HG02610 (cell line): ENCODE measurements at regions not wholly inside any gene's neighbourhood (a gene's known extent, or its start where the extent isn't known, plus 50 kb on each side); places are given as distances from the start of the nearest gene placed in this dataset.

Source experiments
- ATAC-seq: cut with Tn5 transposase; IDR thresholded peaks from one replicate; pipeline ENCODE4 v1.9.1; 2021; ENCODE audit warnings: mild to moderate bottlenecking, moderate library complexity; ENCODE audit not compliant: unreplicated experiment

DNA sequence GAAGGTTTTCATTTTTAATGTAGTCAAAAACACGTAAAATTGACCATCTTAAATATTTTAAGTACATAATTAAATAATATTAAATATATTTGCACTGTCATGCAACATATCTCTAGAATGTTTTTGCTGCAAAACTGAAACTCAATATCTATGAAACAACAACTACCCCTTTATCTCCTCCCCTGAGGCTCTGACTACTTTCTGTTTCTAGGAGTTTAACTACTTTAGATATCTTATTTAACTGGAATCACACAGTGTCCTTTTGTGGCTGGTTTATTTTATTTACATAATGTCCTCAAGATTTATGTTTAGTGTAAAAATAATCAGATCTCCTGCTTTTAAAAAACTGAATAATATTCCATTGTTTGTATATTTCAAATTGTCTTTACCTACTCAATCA is 2003.9 kb downstream of the TP53TG3F start:
- ATAC-seq = no peak

DNA sequence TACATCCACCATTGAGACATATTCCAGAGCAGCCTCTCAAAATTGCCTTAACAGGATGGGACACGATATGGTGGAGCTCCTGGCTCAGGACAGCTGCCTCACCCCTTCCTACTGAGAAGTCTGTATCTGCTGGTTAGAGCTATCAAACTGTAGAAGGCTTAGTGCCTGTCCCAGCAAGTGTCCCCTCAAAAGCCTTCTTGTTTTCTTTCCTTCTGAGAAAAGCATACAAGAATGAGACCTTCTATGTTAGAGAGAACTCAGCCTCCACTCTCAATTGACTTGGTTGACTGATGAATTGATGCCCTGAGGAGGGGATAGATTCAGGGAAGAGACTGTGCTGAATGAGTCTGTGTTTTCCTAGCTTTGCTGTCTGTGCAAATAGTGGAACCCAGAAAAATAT is 2020.9 kb downstream of the TP53TG3F start:
- ATAC-seq = no peak

DNA sequence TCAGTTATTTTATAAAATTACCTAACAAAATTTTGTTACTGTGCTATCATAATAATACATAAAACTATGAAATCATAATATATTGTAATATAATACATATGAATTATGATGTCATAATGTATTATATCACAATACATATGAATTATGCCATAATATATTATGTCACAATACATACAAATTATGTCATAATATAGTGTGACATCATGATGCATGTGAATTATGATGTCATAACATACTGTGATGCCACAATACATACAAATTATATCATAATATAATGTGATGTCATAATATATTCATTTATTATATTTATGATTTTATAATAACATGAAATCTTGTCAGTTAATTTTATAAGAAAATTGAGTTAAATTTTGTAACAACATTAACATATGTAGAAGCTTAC is 2021.6 kb downstream of the TP53TG3F start:
- no peak for ATAC-seq

DNA sequence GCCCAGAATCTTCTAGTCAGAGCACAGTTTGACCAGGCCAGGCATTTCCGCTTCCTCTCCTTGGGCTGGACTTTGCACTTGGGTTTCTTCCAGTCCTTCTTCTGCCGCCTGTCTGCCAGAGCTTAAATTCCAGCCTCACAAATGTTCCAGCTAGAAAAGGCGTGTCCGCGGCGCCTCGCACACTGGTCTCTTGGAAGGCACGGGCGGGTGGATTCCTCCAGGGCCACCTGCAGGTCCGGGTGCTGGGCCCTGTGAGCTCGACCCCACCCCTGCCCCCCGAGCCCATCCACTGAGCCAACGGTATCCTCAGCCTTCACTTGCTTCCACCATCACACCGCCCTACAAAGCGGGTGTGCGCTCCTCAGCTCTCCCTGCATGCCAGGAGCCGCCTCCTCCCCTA is 2026.5 kb downstream of the TP53TG3F start:
- no peak for ATAC-seq

DNA sequence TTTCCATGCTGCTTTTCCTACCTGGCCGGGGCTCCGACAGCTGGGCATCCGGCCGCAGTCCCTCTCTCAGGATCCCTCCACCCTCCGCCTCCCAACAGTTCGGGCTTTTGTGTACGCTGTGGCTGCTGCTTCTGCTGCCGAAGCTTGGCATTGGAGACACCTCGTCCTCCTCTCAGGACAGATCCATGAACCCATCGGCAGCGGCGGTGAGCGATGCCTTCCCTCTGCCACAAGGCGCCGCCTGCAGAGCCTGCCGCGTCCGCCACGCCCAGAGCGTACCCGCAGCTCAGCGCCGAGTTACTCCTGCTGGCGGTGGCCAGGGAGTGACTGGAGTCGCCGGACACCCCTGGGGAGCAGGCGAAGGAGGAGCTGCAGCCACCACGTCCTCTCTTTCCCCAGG is 2032.8 kb downstream of the TP53TG3F start:
- no peak for ATAC-seq

DNA sequence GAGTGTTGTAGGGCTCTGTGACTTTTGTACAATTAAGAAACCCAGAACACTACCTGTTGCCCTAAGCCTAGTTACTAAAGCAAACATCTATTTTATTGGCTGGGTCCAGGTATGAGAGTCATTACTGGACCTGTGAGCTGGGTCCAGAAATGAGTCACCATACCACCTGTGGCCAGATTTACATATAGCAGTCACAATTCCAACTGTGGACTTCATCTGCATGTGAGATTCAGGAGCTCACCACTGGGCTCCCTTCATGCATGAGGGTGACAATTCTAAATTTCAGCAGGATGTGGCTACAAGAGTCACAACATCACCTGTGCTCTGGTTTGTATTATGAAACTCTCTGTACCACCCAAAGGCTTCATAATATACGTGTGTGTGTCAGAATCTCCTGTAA is 2038.0 kb downstream of the TP53TG3F start:
- ATAC-seq = no peak

DNA sequence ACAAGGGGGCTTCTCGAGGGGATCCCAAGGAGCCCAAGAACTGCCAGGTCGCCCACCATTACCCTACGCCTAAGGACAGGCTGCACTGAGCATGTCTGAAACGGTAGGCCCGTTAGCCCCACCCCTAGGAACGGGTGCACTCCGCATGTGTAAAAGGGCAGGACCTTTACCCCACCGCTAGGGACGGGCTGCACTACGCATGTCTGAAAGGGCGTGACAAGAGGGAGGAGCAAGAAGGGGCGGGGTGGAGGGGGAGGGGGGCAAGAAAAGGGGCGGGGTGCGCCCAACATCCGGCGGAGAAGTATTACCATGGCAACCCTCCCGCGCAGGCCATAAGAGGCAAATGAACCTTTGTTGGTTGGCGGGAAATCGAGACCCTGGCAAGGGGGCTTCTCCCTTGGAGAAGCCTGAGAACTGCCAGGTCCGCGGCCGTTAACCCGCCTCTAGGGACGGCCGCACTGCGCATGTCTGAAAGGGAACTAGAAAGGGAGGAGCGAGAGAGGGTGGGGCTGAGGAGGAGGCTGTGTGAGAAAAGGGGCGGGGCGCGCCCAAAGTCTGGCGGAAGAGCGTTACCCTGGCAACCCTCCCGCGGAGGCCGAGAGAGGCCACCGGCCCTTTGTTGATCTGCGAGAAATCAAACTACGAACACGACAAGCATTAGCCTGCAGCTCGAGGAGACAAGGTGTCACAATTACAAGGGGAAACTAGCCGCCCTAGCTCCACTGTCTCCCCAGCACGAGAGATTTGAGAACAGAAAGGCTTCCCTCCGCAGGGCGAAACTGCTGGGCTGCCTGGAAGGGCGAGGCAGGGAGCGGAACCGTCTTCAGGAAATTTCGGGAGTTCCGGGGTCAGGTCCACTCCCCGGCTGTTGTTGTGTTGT is 2046.8 kb downstream of the TP53TG3F start:
- ATAC-seq = no peak

DNA sequence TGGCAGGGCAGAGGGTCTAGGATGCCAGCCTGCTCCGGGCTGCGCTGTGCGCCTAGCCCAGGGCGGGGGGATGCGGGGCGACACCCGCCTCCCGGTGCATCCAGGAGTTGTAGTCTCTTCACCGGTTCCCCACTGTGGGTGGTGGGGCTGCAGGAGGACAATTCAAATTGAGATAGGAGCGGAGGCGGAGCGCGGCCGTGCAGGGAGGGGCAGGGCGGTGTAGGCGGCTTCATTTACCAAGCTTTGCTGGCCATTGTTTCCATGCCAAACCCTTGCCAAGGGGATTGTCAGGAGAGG is 2047.4 kb downstream of the TP53TG3F start:
- ATAC-seq = no peak

DNA sequence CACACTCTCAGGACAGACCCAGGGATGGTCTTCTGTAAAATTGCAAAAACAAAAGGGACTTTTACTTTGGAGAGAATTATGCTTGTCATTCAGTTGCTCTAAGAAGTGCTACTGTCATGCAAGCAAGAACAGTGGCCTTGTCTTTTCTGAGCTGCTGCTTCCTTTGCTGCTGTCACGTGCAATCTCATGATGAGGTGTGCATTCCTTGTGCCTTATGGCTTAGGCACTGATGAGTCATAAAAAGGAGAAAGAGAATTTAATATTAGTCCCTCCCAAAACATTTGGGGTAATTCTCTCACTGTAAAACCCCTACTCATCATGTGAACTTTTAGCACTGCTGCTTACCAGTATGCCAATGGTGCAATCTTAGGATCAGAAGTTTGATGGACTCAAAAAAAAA is 2051.3 kb downstream of the TP53TG3F start:
- no peak for ATAC-seq

DNA sequence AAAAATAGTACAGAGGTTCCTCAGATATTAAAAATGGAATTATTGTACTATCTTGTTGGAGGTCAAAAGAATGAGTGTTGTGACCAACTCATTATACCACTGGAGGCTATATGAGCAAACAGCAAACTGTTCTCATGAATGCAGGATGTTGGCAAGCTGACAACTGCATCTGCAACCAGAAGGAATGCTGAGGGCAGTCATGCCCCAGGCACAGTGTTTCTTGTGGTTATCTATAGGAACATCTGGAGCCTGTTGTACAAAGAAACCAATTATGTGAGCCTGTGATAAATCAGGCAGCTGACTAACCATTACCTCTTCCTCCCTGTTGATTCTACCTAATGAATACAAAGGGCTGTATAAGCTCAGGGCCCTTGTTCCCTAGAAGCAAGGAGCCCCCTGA is 2057.1 kb downstream of the TP53TG3F start:
- ATAC-seq = no peak

DNA sequence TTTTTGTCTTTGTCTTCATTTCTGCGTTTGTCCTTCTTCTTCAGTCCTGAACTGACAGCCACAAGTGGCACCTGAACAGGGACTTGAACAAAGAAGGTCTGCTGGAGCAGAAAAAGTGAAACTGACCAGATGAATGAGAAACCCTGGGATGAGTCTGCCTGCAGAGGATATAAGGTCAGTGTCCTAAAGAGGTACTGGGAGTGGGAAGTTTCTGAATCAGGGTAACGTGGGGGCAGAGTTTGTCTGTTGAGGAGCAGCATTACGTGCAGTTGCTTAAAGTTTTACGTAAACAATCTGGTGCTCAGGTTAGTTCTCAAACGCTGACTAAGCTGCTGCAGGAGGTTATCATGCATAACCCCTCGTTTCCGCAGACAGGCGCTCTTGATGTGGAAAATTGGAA is 2057.6 kb downstream of the TP53TG3F start:
- no peak for ATAC-seq

DNA sequence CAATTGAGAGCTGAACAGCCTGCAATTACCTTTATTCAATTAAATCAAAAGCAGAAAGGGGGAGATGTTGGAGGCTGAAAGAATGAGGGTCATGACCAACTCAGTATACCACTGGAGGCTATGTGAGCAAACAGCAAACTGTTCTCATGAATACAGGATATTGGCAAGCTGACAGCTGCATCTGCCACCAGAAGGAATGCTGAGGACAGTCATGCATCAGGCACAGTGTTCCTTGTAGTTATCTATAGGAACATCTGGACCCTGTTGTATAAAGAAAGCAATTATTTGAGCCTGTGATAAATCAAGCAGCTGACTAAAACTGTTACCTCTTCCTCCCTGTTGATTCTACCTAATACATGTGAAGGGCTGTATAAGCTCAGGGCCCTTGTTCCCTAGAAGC is 2064.6 kb downstream of the TP53TG3F start:
- no peak for ATAC-seq

DNA sequence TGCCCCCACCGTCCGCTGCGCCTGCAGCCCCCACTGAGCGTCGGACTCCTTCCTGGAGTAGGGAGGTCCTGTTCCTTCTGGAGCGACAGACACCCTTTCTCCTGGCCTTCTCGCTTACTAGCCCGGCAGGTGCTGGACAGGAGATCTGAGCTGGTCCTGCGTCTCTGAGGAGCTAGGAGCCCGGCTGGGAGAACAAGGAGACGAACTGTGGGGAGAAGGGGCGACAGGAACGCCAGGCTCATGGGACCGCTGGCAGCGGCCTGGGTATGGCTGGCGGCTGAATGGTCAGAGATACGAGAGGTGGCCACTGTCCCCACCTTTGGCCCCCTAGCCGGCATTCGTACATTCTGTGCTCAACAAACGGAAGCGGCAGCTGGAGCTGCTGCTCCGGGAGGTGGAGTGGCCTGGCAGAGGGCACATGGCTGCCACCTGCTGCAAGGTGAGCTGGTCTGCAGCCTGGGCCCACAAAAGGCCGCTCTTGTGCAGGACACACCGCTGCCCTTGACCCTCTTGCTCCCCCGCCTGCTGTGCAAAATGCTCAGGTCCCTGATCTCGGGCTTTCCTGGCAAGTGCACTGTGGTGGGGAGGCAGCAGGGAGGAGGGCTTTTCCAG is 2066.7 kb downstream of the TP53TG3F start:
- no peak for ATAC-seq

DNA sequence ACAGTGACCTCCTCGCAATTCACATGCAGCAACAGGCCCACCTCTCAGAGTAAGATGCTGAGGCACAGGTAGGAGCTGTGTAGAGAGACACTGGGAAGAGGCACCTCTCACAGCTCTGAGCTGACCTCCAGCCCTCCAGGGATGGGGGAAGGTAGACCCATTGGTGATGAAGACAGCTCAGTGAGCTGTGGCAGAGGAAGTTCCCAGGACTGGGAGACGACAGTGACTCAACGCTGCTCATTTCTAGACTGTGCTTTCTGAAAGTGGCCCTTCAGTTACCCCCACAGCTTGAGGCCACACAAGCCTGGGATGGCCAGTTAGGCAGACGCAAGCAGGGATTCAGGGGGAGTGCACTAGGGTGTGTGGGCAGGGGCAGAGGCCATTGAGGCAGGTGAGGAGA is 2073.2 kb downstream of the TP53TG3F start:
- no peak for ATAC-seq

DNA sequence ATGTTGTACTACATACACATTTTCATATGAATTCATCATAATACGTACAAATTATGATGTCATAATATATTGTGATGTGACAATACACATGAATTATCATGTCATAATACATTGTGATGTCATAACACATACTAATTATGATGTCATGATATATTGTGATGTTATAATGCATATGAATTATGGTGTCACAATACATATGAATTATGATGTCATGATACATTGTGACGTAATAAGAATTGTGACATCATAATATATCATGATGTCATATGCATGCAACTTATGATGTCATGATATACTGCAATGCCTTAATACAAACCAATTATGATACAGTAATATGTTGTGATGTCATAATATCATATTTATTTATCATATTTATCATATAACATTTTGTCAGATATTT is 2074.3 kb downstream of the TP53TG3F start:
- ATAC-seq = no peak

DNA sequence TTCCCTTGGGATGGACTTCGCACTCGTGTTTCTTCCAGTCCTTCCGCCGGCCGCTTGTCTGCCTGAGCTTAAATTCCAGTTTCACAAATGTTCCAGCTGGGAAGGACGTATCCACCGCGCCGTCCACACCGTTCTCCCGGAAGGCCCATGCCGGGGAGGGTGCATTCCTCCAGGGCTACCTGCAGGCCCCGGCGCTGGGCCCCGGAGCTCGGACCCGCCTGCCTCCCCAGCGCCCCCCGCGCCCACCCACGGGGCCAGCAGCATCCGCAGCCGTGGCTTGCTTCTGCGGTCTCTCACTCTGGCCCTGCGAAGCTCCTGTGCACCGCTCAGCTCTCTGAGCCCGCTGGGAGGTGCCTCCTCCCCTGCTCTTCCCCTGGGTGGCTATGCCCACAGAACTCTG is 2084.1 kb downstream of the TP53TG3F start:
- ATAC-seq = no peak

DNA sequence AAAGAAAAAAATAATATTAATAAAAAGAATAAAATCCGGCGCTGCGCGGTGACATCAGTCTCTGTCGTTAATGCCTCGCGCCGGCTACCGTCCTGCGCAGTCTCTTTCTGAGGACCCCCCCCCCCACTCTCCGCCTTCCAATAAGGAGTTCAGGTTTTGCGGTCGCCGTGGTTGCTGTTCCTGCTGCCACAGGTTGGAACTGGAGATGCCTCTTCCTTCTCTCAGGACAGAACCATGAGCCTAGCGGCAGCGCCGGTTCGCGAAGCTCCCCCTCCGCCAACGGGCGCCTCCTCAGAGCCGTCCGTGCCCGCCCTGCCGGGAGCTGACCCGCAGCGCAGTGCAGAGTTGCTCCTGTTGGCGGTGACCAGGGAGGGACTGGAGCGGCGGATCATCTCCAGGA is 2093.4 kb downstream of the TP53TG3F start:
- ATAC-seq = no peak

DNA sequence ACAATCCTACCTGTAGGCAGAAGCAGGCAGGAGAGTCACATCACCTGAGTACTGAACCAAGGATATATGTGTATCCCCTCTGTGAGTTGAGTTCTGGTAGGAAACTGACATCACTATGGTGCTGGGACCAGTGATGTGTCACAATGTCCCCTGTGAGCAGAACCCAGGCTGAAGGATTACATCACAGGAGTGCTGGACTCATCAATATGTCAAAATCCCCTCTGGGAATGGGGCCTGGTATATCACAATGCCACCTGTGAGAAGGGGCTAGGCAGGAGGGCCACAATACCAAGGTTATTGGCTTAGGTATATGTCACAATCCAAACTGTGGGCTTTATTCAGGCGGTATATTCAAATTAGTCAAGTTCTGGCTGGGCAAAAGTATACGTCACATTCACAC is 2098.3 kb downstream of the TP53TG3F start:
- ATAC-seq = no peak

DNA sequence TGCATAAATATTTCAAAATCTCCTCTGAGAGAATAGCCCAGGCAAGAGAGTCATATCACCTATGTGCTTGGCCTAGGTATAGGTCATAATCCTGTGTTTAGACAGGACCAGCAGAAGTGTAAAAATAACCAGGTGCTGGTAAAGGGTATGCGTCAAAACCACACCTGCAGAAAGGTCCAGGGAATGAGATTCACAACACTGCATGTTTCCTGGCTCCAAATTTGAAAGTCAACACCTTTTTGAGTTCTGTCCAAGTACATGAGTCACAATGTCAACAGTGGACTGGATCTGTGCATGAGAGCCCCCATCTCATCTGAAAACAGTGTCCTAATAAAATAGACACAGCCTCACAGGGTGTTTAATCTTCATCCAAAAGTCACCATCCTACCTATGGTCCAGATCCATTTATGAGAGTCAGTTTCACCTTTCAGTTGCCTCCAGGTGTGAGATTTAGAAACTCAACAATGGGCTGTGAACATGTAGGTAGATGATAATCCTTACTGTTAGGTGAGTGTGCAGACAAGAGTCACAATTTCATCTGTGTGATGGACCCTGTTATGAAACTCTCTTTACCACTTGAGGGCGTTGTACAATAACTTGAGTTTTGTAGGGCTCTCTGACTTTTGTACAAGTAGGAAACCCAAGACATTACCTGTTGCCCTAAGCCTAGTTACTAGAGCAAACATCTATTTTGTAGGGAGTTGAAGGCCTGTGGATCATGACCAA is 2100.7 kb downstream of the TP53TG3F start:
- ATAC-seq = no peak

DNA sequence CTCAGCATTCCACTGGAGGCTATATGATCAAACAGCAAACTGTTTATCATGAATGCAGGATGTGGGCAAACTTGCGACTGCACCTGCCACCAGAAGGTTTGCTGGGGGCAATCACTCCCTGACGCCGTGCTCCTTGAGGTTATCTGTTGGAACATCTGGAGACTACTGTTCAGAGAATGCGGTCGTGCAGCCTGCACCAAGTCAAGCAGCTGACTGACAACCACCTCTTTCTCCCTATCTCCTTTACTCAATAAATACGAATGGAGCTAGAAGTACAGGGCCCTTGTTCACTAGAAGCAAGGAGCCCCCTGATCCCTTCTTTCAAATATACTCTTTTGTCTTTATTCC is 2101.2 kb downstream of the TP53TG3F start:
- no peak for ATAC-seq

DNA sequence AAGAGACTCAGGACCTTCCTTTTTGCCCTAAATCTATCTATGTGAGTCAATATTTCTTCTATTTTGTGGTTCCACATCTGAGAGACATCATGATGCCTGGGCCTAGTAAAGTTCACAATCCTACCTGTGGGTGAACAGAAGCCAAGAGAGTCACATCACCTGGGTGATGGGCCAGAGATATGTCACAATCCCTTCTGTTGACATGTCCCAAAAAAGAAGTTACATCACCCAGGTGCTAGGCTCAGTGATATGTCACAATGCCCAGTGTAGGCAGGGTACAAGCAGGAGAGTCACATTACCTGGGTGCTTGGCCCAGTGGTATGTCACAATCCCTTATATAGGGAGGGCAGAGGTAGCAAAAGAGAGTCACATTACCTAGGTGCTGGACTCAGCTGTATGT is 2101.9 kb downstream of the TP53TG3F start:
- ATAC-seq = no peak

DNA sequence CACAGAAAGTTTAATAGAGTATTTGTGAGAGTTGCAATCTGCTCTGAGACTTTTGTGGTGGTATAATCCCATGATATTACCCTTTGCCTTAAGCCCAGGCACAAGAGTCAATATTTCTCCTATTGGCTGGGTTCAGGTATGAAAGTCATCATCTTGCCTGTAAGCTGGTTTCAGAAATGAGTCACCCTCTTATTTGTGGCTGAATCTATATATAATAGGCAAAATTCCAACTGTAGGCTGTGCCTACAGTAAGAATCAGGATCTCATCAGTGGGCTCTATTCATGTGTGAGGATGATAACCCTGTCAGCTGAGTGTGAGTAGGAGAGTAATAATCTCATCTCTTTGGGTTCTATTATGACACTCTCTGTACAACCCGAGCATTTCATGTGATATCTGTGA is 2103.1 kb downstream of the TP53TG3F start:
- no peak for ATAC-seq
